HEK293 (cell line): ENCODE measurements at regions not wholly inside any gene's neighbourhood (a gene's known extent, or its start where the extent isn't known, plus 50 kb on each side); places are given as distances from the start of the nearest gene placed in this dataset.

Source experiments
- ZNF169 ChIP-seq: fragments of 450-650 bp; formaldehyde crosslinking; IDR thresholded peaks from 2 replicates; pipeline ENCODE4 v1.5.1; 2016; ENCODE audit warnings: missing biosample characterization, missing genetic modification characterization
- ZNF175 ChIP-seq: fragments of 450-650 bp; formaldehyde crosslinking; IDR thresholded peaks from 2 replicates; pipeline ENCODE4 v1.5.1; 2016; ENCODE audit warnings: missing biosample characterization, missing genetic modification characterization
- ZNF335 ChIP-seq: fragments of 450-650 bp; formaldehyde crosslinking; conservative IDR thresholded peaks from 2 replicates; pipeline ENCODE4 v1.5.1; 2016; ENCODE audit warnings: missing biosample characterization, missing genetic modification characterization
- ZNF416 ChIP-seq: fragments of 450-650 bp; formaldehyde crosslinking; IDR thresholded peaks from 2 replicates; pipeline ENCODE4 v1.5.1; 2016; ENCODE audit warnings: missing biosample characterization, missing genetic modification characterization
- ZNF658 ChIP-seq: fragments of 450-650 bp; formaldehyde crosslinking; IDR thresholded peaks from 2 replicates; pipeline ENCODE4; 2016; ENCODE audit warnings: missing biosample characterization, missing genetic modification characterization
- ZNF707 ChIP-seq: fragments of 450-650 bp; formaldehyde crosslinking; IDR thresholded peaks from 2 replicates; pipeline ENCODE4 v1.5.1; 2016; ENCODE audit warnings: missing biosample characterization, missing genetic modification characterization
- ZNF785 ChIP-seq: fragments of 450-650 bp; formaldehyde crosslinking; IDR thresholded peaks from 2 replicates; pipeline ENCODE4 v1.5.1; 2016; ENCODE audit warnings: missing biosample characterization, missing genetic modification characterization
- ZXDB ChIP-seq: fragments of 450-650 bp; formaldehyde crosslinking; IDR thresholded peaks from 2 replicates; pipeline ENCODE4 v1.5.1; 2016; ENCODE audit warnings: missing biosample characterization, missing genetic modification characterization
- TF ChIP-seq, protein P1 (sequence below): fragments of 450-650 bp; formaldehyde crosslinking; IDR thresholded peaks from 2 replicates; pipeline ENCODE4 v1.5.1; 2016; ENCODE audit warnings: missing biosample characterization, missing genetic modification characterization
- TF ChIP-seq, protein P2 (sequence below): fragments of 450-650 bp; formaldehyde crosslinking; IDR thresholded peaks from 2 replicates; pipeline ENCODE4 v1.5.0; 2017; ENCODE audit warnings: missing biosample characterization, missing genetic modification characterization, borderline replicate concordance

DNA sequence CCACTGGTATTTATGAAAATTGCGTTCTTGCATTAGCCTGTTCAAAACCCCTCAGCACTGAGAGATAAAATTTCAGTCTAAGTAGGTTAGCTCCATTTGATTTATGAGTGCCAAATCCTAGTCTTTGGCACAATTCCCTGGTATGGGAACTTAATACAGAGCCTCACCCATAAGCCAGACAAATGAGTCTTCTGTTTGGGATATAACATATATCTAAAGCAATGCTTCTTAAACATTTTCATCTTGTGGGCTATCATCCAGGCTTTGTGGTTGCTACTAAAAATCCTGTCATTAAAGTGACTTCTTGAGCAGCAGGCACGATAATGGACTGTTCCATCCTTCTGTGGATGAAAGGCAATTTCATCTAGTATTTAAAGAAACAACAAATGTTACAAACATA is 419.5 kb upstream of the ACTBL2 start:
- no peak for TF ChIP-seq ZNF658
- no peak for TF ChIP-seq ZNF335
- TF ChIP-seq ZXDB (tag by site-specific recombination), result no peak
- TF ChIP-seq, protein P1, sequence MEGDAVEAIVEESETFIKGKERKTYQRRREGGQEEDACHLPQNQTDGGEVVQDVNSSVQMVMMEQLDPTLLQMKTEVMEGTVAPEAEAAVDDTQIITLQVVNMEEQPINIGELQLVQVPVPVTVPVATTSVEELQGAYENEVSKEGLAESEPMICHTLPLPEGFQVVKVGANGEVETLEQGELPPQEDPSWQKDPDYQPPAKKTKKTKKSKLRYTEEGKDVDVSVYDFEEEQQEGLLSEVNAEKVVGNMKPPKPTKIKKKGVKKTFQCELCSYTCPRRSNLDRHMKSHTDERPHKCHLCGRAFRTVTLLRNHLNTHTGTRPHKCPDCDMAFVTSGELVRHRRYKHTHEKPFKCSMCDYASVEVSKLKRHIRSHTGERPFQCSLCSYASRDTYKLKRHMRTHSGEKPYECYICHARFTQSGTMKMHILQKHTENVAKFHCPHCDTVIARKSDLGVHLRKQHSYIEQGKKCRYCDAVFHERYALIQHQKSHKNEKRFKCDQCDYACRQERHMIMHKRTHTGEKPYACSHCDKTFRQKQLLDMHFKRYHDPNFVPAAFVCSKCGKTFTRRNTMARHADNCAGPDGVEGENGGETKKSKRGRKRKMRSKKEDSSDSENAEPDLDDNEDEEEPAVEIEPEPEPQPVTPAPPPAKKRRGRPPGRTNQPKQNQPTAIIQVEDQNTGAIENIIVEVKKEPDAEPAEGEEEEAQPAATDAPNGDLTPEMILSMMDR, result no peak
- TF ChIP-seq ZNF416, result no peak
- no peak for TF ChIP-seq ZNF785 (tag by site-specific recombination)
- no peak for TF ChIP-seq ZNF707 (tag by site-specific recombination)
- TF ChIP-seq ZNF169 (tag by site-specific recombination), result no peak
- TF ChIP-seq ZNF175 (tag by site-specific recombination), result no peak
- TF ChIP-seq, protein P2, sequence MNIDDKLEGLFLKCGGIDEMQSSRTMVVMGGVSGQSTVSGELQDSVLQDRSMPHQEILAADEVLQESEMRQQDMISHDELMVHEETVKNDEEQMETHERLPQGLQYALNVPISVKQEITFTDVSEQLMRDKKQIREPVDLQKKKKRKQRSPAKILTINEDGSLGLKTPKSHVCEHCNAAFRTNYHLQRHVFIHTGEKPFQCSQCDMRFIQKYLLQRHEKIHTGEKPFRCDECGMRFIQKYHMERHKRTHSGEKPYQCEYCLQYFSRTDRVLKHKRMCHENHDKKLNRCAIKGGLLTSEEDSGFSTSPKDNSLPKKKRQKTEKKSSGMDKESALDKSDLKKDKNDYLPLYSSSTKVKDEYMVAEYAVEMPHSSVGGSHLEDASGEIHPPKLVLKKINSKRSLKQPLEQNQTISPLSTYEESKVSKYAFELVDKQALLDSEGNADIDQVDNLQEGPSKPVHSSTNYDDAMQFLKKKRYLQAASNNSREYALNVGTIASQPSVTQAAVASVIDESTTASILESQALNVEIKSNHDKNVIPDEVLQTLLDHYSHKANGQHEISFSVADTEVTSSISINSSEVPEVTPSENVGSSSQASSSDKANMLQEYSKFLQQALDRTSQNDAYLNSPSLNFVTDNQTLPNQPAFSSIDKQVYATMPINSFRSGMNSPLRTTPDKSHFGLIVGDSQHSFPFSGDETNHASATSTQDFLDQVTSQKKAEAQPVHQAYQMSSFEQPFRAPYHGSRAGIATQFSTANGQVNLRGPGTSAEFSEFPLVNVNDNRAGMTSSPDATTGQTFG, result no peak
